HL-60 (cell line): ENCODE measurements at regions not wholly inside any gene's neighbourhood (a gene's known extent, or its start where the extent isn't known, plus 50 kb on each side); places are given as distances from the start of the nearest gene placed in this dataset.

Source experiments
- DNase-seq, 2 experiments: peaks; one replicate each; pipeline ENCODE4 v3.0.0-alpha.2; 2010 to 2020; ENCODE audit warnings: low read depth in 1 of 2, low spot score in 1 of 2
- H3K27ac ChIP-seq: fragments of 250-450 bp; sonication (Bioruptor Pico); replicated peaks from 2 replicates; pipeline ENCODE4 v1.5.1; 2020; ENCODE audit warnings: mild to moderate bottlenecking, moderate library complexity
- H3K27me3 ChIP-seq: fragments of 250-450 bp; sonication (Bioruptor Pico); 2 replicates; pipeline ENCODE4 v1.5.1; 2021; ENCODE audit warnings: mild to moderate bottlenecking, moderate library complexity; ENCODE audit not compliant: insufficient read depth, poor library complexity, severe bottlenecking
- H3K4me3 ChIP-seq: replicated peaks from 2 replicates; pipeline ENCODE4 v1.5.1; 2011; ENCODE audit warnings: mild to moderate bottlenecking, control low read depth, low read length; ENCODE audit not compliant: insufficient read depth
- GABPA ChIP-seq: IDR thresholded peaks from 2 replicates; pipeline ENCODE4 v1.6.1; 2012; ENCODE audit warnings: low read depth
- POLR2AphosphoS5 ChIP-seq: IDR thresholded peaks from 2 replicates; pipeline ENCODE4 v1.6.1; 2012; ENCODE audit warnings: low read depth
- SPI1 ChIP-seq: IDR thresholded peaks from 2 replicates; pipeline ENCODE4 v1.6.1; 2012; ENCODE audit warnings: low read depth, mild to moderate bottlenecking, borderline replicate concordance
- TF ChIP-seq, protein P1 (sequence below): IDR thresholded peaks from one replicate; pipeline ENCODE4 v1.5.1; 2011; ENCODE audit warnings: low read length, control low read depth, inconsistent platforms; ENCODE audit not compliant: insufficient read depth
- TF ChIP-seq, protein P2 (sequence below): IDR thresholded peaks from 2 replicates; pipeline ENCODE4 v1.6.1; 2012; ENCODE audit warnings: low read depth; ENCODE audit not compliant: insufficient replicate concordance

DNA sequence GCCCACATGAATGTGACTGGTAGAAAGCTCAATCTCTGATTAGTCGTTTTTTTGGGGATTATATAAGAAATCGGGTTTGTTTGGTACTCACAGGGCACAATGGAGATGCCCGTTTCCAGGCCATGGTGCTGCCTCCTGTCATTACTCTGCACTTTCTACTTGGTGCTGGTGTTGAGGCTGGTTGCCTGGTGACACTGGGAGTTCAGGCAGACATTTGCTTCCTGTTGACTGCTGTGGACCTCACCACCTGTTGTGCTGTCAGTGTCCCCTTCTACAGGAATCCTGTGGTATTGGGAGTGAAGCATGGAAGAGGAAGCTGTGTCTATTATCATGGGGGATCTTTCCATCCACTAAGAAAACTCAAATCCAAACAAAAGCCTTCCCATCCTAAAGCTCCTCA, 227.2 kb upstream of the TBL1XR1 start:
- Histone ChIP-seq H3K4me3 (no peak overlapping the region), H3K27me3 (no peaks in the 10 kb centered on the region), H3K27ac (no peak overlapping the region)
- no peak for DNase-seq
- TF ChIP-seq POLR2AphosphoS5 (no peak), GABPA (no peak), SPI1 (no peak)
- TF ChIP-seq, protein P1, sequence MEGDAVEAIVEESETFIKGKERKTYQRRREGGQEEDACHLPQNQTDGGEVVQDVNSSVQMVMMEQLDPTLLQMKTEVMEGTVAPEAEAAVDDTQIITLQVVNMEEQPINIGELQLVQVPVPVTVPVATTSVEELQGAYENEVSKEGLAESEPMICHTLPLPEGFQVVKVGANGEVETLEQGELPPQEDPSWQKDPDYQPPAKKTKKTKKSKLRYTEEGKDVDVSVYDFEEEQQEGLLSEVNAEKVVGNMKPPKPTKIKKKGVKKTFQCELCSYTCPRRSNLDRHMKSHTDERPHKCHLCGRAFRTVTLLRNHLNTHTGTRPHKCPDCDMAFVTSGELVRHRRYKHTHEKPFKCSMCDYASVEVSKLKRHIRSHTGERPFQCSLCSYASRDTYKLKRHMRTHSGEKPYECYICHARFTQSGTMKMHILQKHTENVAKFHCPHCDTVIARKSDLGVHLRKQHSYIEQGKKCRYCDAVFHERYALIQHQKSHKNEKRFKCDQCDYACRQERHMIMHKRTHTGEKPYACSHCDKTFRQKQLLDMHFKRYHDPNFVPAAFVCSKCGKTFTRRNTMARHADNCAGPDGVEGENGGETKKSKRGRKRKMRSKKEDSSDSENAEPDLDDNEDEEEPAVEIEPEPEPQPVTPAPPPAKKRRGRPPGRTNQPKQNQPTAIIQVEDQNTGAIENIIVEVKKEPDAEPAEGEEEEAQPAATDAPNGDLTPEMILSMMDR = no peak
- TF ChIP-seq, protein P2, sequence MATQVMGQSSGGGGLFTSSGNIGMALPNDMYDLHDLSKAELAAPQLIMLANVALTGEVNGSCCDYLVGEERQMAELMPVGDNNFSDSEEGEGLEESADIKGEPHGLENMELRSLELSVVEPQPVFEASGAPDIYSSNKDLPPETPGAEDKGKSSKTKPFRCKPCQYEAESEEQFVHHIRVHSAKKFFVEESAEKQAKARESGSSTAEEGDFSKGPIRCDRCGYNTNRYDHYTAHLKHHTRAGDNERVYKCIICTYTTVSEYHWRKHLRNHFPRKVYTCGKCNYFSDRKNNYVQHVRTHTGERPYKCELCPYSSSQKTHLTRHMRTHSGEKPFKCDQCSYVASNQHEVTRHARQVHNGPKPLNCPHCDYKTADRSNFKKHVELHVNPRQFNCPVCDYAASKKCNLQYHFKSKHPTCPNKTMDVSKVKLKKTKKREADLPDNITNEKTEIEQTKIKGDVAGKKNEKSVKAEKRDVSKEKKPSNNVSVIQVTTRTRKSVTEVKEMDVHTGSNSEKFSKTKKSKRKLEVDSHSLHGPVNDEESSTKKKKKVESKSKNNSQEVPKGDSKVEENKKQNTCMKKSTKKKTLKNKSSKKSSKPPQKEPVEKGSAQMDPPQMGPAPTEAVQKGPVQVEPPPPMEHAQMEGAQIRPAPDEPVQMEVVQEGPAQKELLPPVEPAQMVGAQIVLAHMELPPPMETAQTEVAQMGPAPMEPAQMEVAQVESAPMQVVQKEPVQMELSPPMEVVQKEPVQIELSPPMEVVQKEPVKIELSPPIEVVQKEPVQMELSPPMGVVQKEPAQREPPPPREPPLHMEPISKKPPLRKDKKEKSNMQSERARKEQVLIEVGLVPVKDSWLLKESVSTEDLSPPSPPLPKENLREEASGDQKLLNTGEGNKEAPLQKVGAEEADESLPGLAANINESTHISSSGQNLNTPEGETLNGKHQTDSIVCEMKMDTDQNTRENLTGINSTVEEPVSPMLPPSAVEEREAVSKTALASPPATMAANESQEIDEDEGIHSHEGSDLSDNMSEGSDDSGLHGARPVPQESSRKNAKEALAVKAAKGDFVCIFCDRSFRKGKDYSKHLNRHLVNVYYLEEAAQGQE = no peak

DNA sequence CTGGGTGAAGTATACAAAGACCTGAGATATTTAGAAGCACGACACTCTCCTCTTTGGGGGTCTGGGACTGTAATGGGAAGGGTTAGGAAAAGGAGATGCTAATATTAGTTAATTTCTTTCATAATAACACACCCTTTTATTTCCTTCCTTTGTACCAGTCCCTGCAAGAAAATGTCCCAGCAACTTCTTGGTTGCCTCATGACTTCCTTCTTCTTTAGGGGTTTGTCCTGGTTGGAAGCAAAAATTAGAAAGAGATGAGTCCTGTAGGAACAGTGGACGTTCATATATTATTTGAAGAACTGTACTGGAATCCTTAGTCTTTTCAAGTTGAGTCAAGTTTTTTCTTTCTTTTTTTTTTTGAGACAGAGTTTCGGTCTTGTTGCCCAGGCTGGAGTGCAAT, 227.8 kb upstream of the TBL1XR1 start:
- DNase-seq = no peak
- Histone ChIP-seq H3K4me3 (no peak overlapping the region), H3K27ac (no peak overlapping the region), H3K27me3 (no peaks in the 10 kb centered on the region)
- no peak for TF ChIP-seq GABPA
- TF ChIP-seq, protein P2 = no peak
- no peak for TF ChIP-seq SPI1
- no peak for TF ChIP-seq POLR2AphosphoS5
- TF ChIP-seq, protein P1 = no peak

DNA sequence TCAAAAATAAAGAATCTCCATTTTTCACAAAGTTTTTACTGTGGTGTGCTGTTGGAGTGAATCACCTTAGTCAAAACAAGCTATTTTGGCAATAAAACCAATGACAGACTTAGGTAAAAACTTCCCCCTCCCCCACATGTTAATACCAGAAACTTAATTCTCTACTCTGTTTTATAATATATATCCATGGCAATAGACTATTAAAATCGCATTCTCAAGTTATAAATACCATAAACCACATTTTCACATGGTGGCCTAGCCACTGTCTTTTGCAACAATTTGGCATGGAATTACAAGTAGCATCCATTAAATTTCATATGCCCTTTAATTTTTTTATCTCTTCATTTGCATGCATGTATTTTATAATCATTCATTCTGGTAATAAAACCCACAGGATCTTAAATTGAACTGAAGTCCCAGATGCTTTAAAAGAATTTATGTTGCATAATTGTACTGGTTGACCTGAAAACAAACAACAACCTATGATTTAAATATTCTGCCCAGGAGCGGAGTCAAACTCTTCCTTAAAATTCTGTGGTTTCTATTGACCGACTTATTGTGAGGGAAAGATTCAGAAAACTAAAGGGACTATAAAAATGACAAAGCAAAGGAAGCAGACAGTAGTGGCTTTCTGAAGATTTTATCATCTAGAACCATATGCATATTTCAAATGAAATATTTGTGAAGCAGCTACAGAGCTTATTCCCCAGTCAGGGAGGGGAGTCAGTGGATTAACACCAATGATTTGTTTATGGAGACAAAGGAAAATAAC, 229.0 kb upstream of the TBL1XR1 start:
- TF ChIP-seq POLR2AphosphoS5 (no peak), GABPA (no peak), SPI1 (no peak)
- TF ChIP-seq, protein P2 = no peak
- TF ChIP-seq, protein P1 = no peak
- Histone ChIP-seq H3K4me3 (no peak overlapping the region), H3K27ac (no peak overlapping the region), H3K27me3 (no peaks in the 10 kb centered on the region)
- DNase-seq = no peak
